PC-3 (cell line): ENCODE measurements at regions not wholly inside any gene's neighbourhood (a gene's known extent, or its start where the extent isn't known, plus 50 kb on each side); places are given as distances from the start of the nearest gene placed in this dataset.

Source experiments
- ATAC-seq: fragments of 200-7000 bp; cut with Tn5 transposase; 2 replicates; pipeline ENCODE4 v1.9.1; 2020; ENCODE audit warnings: mild to moderate bottlenecking, moderate library complexity
- BruUV-seq: library from RNA; stranded (reverse); fragments of 400-500 nt; replicated peaks from 2 replicates; lab custom pipeline; 2021; lab: Mats Ljungman, UMichigan
- CTCF ChIA-PET: fragments of 300-600 bp; sonication (Branson Sonifier 250); formaldehyde crosslinking; loops from one replicate; lab custom pipeline; 2022; ENCODE audit warnings: antibody characterized with exemption; lab: Charles Lee
- POLR2A ChIA-PET: fragments of 300-600 bp; sonication (Branson Sonifier 250); formaldehyde crosslinking; loops from one replicate; lab custom pipeline; 2022; ENCODE audit warnings: antibody characterized with exemption; ENCODE audit not compliant: unreplicated experiment; lab: Charles Lee
- DNase-seq: peaks from one replicate; pipeline ENCODE4 v3.0.0-alpha.2; 2015
- H2AFZ ChIP-seq: fragments of 300-600 bp; sonication (generic); 2 replicates; pipeline ENCODE4 v1.6.0; 2016; ENCODE audit warnings: antibody characterized with exemption, low read length
- H3F3A ChIP-seq: fragments of 300-600 bp; sonication (generic); one replicate; pipeline ENCODE4 v1.6.0; 2017; ENCODE audit warnings: antibody characterized with exemption, low read length, control low read depth, mild to moderate bottlenecking; ENCODE audit not compliant: unreplicated experiment
- H3K27ac ChIP-seq: fragments of 300-600 bp; sonication (generic); 2 replicates; pipeline ENCODE4 v1.5.1; 2016; ENCODE audit warnings: mild to moderate bottlenecking, low read length
- H3K27me3 ChIP-seq: fragments of 300-600 bp; sonication (generic); 2 replicates; pipeline ENCODE4 v1.6.1; 2016; ENCODE audit warnings: low read length, mixed read lengths
- H3K36me3 ChIP-seq: fragments of 300-600 bp; sonication (generic); 2 replicates; pipeline ENCODE4 v1.6.1; 2016; ENCODE audit warnings: low read depth, mixed run types, low read length, mixed read lengths
- H3K4me1 ChIP-seq: fragments of 300-600 bp; sonication (generic); 2 replicates; pipeline ENCODE4 v1.5.1; 2016; ENCODE audit warnings: low read length; ENCODE audit not compliant: insufficient read depth
- H3K4me2 ChIP-seq: fragments of 300-600 bp; sonication (generic); 2 replicates; pipeline ENCODE4 v1.6.0; 2016; ENCODE audit warnings: low read length
- H3K4me3 ChIP-seq: fragments of 300-600 bp; sonication (generic); 2 replicates; pipeline ENCODE4 v1.5.1; 2016; ENCODE audit warnings: mild to moderate bottlenecking, low read length, mixed read lengths
- H3K79me2 ChIP-seq: fragments of 300-600 bp; sonication (generic); 2 replicates; pipeline ENCODE4 v1.6.1; 2017; ENCODE audit warnings: low read length, mixed read lengths
- H3K9ac ChIP-seq: fragments of 300-600 bp; sonication (generic); 2 replicates; pipeline ENCODE4 v1.6.0; 2016; ENCODE audit warnings: mild to moderate bottlenecking, low read length
- H3K9me2 ChIP-seq: fragments of 300-600 bp; sonication (generic); replicated peaks from 2 replicates; pipeline ENCODE4 v1.6.1; 2016; ENCODE audit warnings: mixed run types, low read length, mixed read lengths
- H3K9me3 ChIP-seq: fragments of 300-600 bp; sonication (generic); 2 replicates; pipeline ENCODE4 v1.6.1; 2016; ENCODE audit warnings: low read length, mixed read lengths
- H4K20me1 ChIP-seq: fragments of 300-600 bp; sonication (generic); 2 replicates; pipeline ENCODE4 v1.6.1; 2016; ENCODE audit warnings: low read length, mixed read lengths
- EZH2 ChIP-seq: fragments of 300-600 bp; sonication (generic); IDR thresholded peaks from one replicate; pipeline ENCODE4 v1.6.1; 2017; ENCODE audit warnings: antibody characterized with exemption, mild to moderate bottlenecking, low read length; ENCODE audit not compliant: unreplicated experiment
- EZH2phosphoT487 ChIP-seq: fragments of 300-600 bp; sonication (generic); IDR thresholded peaks from 2 replicates; pipeline ENCODE4 v1.6.1; 2018; ENCODE audit warnings: mild to moderate bottlenecking, antibody characterized with exemption, low read length, borderline replicate concordance
- intact Hi-C: fragments of 100-400 bp; cut with micrococcal nuclease; formaldehyde crosslinking; loops from 2 replicates; pipeline ENCODE4 v1.9.0; 2023
- TF ChIP-seq, protein P1 (sequence below): fragments of 300-600 bp; sonication (generic); conservative IDR thresholded peaks from 2 replicates; pipeline ENCODE4 v1.5.1; 2017; ENCODE audit warnings: antibody characterized with exemption, low read depth, mild to moderate bottlenecking, low read length

DNA sequence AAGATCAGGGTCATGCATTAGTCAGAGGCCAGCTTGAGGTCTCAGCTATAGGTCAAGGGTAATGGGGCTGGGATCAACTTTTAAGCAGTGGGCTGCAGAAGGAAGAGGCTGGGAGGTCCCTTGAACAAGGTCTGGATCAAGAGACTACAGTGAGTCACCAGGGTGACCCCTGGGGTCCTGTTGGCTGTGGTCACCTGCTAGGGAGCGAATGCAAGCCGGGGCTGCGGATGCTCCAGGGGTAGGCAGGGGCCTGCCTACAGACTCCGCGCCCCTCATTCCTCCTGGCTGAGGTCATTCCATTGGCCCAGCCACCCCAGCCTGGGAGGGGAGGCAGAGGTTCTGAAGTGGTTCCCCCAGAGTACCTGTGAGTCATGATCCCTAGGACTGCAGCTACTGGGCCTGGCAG is 110.4 kb downstream of the CYP26B1 start:
- Histone ChIP-seq H3K9me2 (no peaks in the 10 kb centered on the region), H4K20me1 (no peaks in the 10 kb centered on the region), H3K27me3 (no peaks in the 10 kb centered on the region), H3K36me3 (no peaks in the 10 kb centered on the region), H2AFZ (no peak overlapping the region), H3K27ac (no peak overlapping the region), H3K79me2 (no peaks in the 10 kb centered on the region), H3K4me3 (no peak overlapping the region), H3K4me2 (no peak overlapping the region), H3K9me3 (no peaks in the 10 kb centered on the region), H3F3A (no peaks in the 10 kb centered on the region), H3K4me1 (peaks cover 18% of the 10 kb centered on the region; the same call in 1 of the 2 replicates), H3K9ac (no peak overlapping the region)
- ATAC-seq = no peak
- TF ChIP-seq, protein P1, sequence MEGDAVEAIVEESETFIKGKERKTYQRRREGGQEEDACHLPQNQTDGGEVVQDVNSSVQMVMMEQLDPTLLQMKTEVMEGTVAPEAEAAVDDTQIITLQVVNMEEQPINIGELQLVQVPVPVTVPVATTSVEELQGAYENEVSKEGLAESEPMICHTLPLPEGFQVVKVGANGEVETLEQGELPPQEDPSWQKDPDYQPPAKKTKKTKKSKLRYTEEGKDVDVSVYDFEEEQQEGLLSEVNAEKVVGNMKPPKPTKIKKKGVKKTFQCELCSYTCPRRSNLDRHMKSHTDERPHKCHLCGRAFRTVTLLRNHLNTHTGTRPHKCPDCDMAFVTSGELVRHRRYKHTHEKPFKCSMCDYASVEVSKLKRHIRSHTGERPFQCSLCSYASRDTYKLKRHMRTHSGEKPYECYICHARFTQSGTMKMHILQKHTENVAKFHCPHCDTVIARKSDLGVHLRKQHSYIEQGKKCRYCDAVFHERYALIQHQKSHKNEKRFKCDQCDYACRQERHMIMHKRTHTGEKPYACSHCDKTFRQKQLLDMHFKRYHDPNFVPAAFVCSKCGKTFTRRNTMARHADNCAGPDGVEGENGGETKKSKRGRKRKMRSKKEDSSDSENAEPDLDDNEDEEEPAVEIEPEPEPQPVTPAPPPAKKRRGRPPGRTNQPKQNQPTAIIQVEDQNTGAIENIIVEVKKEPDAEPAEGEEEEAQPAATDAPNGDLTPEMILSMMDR = no peak
- TF ChIP-seq EZH2phosphoT487 = no peak
- TF ChIP-seq EZH2 = no peak
- ChIA-PET POLR2A (no interaction called here), CTCF (no interaction called here)
- no TSS peak for BruUV-seq
- intact Hi-C loops = no loop called here
- no peak for DNase-seq

DNA sequence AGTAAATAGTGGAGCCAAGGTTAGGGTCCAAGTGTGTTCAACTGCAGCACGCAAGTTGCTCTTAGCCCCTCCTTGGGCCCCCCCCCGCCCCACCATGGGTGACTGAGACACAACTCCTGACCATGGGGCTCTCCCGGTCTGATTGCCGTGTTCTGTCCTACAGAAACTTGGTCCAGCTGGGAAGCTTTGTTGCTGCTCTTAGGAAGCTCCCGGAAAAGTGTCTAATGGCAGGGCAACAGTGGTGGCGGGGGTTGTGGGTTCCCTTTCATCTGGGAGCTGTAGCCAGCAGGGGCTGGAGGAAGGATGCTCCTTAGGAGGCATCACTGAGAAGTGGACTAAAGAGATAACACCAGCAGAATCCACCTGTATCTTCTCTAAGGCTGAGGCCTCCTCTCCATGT is 111.1 kb downstream of the CYP26B1 start:
- intact Hi-C loops = no loop called here
- BruUV-seq = no TSS peak
- no peaks in the 10 kb centered on the region for H3K27me3 ChIP-seq
- H3K4me1 ChIP-seq = peaks cover 16% of the 10 kb centered on the region; the same call in 1 of the 2 replicates
- no peaks in the 10 kb centered on the region for H3K9me3 ChIP-seq
- no peak overlapping the region for H3K9ac ChIP-seq
- DNase-seq (no peak), ATAC-seq (no peak)
- POLR2A ChIA-PET = no interaction called here
- H2AFZ ChIP-seq = no peak overlapping the region
- no peaks in the 10 kb centered on the region for H3F3A ChIP-seq
- no peak overlapping the region for H3K4me2 ChIP-seq
- H3K79me2 ChIP-seq = no peaks in the 10 kb centered on the region
- H4K20me1 ChIP-seq = no peaks in the 10 kb centered on the region
- TF ChIP-seq EZH2 (no peak), EZH2phosphoT487 (no peak)
- TF ChIP-seq, protein P1 = no peak
- H3K4me3 ChIP-seq = no peak overlapping the region
- no peaks in the 10 kb centered on the region for H3K9me2 ChIP-seq
- H3K36me3 ChIP-seq = no peaks in the 10 kb centered on the region
- CTCF ChIA-PET = no interaction called here
- no peak overlapping the region for H3K27ac ChIP-seq

DNA sequence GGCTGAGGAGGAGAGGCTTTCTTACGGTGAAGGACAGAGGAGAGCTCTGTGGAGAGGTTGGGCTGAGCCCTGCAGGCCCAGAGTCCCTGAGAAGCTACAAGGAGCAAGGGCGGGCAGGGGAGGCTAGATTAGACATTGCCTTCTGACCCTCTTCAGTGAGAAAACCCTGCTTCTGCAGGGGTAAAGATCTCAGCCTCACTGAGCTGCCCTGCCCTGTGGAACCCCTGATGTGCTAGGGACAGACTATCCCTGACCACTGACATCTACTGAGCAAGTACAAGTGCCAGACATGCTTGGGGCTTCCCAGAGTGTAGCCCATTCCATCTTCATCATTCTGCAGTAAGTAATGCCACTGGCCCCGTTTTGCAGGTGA is 111.5 kb downstream of the CYP26B1 start:
- Histone ChIP-seq H2AFZ (no peak overlapping the region), H4K20me1 (no peaks in the 10 kb centered on the region), H3K9me3 (no peaks in the 10 kb centered on the region), H3K79me2 (no peaks in the 10 kb centered on the region), H3K27me3 (no peaks in the 10 kb centered on the region), H3K4me3 (no peak overlapping the region), H3K9ac (no peak overlapping the region), H3F3A (no peaks in the 10 kb centered on the region), H3K9me2 (no peaks in the 10 kb centered on the region), H3K4me1 (peaks cover 12% of the 10 kb centered on the region; the same call in 1 of the 2 replicates), H3K4me2 (no peak overlapping the region), H3K36me3 (no peaks in the 10 kb centered on the region), H3K27ac (no peak overlapping the region)
- ChIA-PET CTCF (no interaction called here), POLR2A (no interaction called here)
- DNase-seq (no peak), ATAC-seq (no peak)
- no TSS peak for BruUV-seq
- TF ChIP-seq, protein P1 = no peak
- no peak for TF ChIP-seq EZH2phosphoT487
- no peak for TF ChIP-seq EZH2
- intact Hi-C loops = no loop called here
